Uterus (tissue), 3 donors: ENCODE measurements at regions not wholly inside any gene's neighbourhood (a gene's known extent, or its start where the extent isn't known, plus 50 kb on each side); places are given as distances from the start of the nearest gene placed in this dataset.

Source experiments
- DNase-seq, 2 donors: peaks; one replicate each; pipeline ENCODE4 v3.0.0-alpha.2; 2019 to 2020
- H3K27ac ChIP-seq, 2 donors: fragments of 200-600 bp; sonication (generic); 1 replicate in 1 of 2; 2 replicates in 1 of 2; pipeline ENCODE4 v1.5.1; 2016 to 2018
- H3K27me3 ChIP-seq, 2 donors: fragments of 200-600 bp; sonication (generic); one replicate each; pipeline ENCODE4 v1.5.1; 2018 to 2019; ENCODE audit warnings: control low read depth in 1 of 2
- H3K36me3 ChIP-seq, 2 donors: fragments of 200-600 bp; sonication (generic); one replicate each; pipeline ENCODE4 v1.5.1; 2019; ENCODE audit warnings: control low read depth in 1 of 2
- H3K4me1 ChIP-seq, 2 donors: fragments of 200-600 bp; sonication (generic); one replicate each; pipeline ENCODE4 v1.5.1; 2018 to 2019; ENCODE audit warnings: control low read depth in 1 of 2
- H3K4me3 ChIP-seq, 2 donors: fragments of 200-600 bp; sonication (generic); 1 replicate in 1 of 2; 2 replicates in 1 of 2; pipeline ENCODE4 v1.5.1; 2018 to 2019; ENCODE audit warnings: mild to moderate bottlenecking in 1 of 2
- H3K9me3 ChIP-seq, 2 donors: fragments of 200-600 bp; sonication (generic); one replicate each; pipeline ENCODE4 v1.5.1; 2019; ENCODE audit warnings: control low read depth in 1 of 2
- POLR2A ChIP-seq, 2 donors: fragments of 450-650 bp; IDR thresholded peaks; one replicate each; pipeline ENCODE4 v1.6.1; 2016; ENCODE audit warnings: antibody characterized with exemption in 2 of 2, mild to moderate bottlenecking in 1 of 2, moderate library complexity in 1 of 2
- intact Hi-C: fragments of 100-400 bp; cut with DNase I; formaldehyde crosslinking; loops from one replicate; pipeline ENCODE4 v1.15.1; 2023; ENCODE audit warnings: low total_unique reads
- TF ChIP-seq, protein P1 (sequence below), 4 experiments: fragments of 200-600 bp in 2 of 4; fragments of 450-650 bp in 2 of 4; sonication (generic) in 2 of 4; IDR thresholded peaks; one replicate each; pipeline ENCODE4 v1.5.1; 2016 to 2019; ENCODE audit warnings: antibody characterized with exemption in 4 of 4, mild to moderate bottlenecking in 2 of 4, moderate library complexity in 1 of 4
- donor health status: DM: yes; HTN: yes; CAD: no.

DNA sequence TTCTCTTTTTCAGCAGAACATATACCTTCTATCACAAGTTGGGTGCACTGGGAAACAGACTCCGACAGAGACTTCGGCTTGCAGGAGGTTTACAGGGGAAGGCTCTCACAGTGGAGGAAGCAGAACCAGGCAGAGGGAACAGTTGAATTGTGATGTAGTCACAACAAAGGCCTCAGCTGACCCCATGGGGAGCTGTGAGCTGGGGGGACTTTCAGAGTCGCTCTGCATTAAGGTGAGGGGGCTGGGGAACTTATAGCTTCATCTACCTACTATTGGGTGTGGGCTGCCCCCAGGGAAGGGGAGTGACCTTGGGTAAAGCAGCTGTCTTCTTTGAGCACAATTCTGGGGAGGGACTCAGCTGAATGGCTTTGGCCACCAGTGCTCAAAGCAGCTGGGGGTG lies 94.9 kb upstream of the POU3F1 start:
- Histone ChIP-seq H3K27ac (no peak overlapping the region), H3K4me1 (no peaks in the 10 kb centered on the region), H3K27me3 (no peaks in the 10 kb centered on the region), H3K9me3 (no peaks in the 10 kb centered on the region), H3K4me3 (no peak overlapping the region), H3K36me3 (no peaks in the 10 kb centered on the region)
- DNase-seq, result no peak
- intact Hi-C loops, result no loop called here
- TF ChIP-seq, protein P1, sequence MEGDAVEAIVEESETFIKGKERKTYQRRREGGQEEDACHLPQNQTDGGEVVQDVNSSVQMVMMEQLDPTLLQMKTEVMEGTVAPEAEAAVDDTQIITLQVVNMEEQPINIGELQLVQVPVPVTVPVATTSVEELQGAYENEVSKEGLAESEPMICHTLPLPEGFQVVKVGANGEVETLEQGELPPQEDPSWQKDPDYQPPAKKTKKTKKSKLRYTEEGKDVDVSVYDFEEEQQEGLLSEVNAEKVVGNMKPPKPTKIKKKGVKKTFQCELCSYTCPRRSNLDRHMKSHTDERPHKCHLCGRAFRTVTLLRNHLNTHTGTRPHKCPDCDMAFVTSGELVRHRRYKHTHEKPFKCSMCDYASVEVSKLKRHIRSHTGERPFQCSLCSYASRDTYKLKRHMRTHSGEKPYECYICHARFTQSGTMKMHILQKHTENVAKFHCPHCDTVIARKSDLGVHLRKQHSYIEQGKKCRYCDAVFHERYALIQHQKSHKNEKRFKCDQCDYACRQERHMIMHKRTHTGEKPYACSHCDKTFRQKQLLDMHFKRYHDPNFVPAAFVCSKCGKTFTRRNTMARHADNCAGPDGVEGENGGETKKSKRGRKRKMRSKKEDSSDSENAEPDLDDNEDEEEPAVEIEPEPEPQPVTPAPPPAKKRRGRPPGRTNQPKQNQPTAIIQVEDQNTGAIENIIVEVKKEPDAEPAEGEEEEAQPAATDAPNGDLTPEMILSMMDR (IDR thresholded peaks at IDR 0.05), result no peak
- no peak for TF ChIP-seq POLR2A (IDR thresholded peaks at IDR 0.05)

DNA sequence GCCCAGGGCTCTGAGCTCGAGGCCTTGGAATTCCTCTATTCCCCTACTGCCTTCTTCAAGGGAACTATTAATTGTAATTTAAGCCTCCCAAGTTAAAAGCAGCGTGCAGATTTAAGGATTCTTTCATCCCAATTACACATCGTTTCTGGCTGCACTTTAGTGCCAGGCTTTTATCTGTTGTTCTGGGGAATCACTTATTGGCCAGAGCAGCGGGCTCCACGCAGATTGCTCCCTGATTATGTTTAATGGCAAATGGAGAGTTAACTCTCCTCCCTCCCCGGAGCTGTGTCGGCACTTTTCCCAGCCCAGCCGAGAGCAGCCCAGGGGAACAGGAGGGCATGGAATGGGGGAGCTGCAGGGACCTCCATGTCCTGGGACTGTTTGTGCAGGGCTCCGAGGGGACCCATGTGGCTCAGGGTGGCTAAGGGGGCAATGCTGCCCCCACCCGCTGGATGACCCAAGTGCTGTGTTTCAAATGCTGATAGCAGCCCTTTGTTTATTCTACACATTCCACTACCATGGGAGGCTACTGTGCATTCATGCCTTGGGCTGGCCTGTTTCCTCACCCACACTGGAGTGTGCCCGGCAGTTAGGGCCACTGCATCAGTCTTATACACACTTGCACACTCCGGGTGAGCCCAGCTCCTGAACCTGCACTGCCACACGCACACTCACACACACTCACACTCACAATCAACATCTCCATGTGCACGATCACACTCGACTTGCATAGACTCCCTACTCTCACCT lies 93.3 kb upstream of the POU3F1 start:
- DNase-seq, result no peak
- no peak overlapping the region for H3K4me3 ChIP-seq
- intact Hi-C loops, result no loop called here
- no peaks in the 10 kb centered on the region for H3K36me3 ChIP-seq
- no peak overlapping the region for H3K27ac ChIP-seq
- TF ChIP-seq, protein P1 (IDR thresholded peaks at IDR 0.05), result no peak
- no peak for TF ChIP-seq POLR2A (IDR thresholded peaks at IDR 0.05)
- H3K27me3 ChIP-seq, result peaks cover 0 to 8% of the 10 kb centered on the region in 2 donors
- H3K9me3 ChIP-seq, result no peaks in the 10 kb centered on the region
- no peaks in the 10 kb centered on the region for H3K4me1 ChIP-seq

DNA sequence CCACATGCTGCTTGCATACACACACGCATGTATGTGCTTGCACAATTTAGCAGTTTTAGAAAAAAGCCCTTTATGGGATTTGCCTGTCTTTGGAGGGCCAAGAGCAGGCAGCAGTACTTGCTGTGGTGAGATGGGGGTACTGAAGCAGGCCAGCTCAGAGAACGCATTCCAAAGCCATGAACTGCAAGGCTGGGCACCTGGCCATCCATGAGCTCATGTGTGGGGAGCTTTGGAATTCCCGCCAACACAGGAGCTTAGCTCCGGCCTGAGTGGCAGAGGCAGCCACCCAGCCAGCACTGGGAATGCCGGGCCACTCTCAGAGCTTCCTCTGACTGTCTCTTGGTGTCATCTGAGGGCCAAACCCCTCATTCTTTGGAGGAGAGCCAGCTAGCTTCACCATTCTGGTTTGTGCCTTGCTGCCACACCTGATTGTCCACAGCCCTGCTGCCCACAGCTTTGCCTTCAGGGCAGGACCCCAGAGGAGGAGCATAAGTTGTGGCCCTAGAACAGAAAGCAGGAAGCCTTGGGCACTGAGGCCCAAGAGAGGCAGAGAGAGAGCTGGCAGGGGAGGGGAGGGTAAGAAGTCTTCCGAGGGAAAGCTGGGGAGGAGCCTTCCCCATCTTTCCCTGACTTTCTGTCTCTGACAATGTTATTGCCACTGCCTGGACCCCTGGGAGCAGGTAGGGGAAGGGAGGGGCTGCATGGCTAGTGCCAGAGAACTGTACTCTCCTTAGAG lies 92.1 kb upstream of the POU3F1 start:
- Histone ChIP-seq H3K27ac (no peak overlapping the region), H3K4me1 (no peaks in the 10 kb centered on the region), H3K4me3 (no peak overlapping the region), H3K9me3 (no peaks in the 10 kb centered on the region), H3K36me3 (no peaks in the 10 kb centered on the region), H3K27me3 (peaks cover 0 to 11% of the 10 kb centered on the region in 2 donors)
- DNase-seq, result peak; percentile 72 to 82
- TF ChIP-seq POLR2A (IDR thresholded peaks at IDR 0.05), result no peak
- TF ChIP-seq, protein P1 (IDR thresholded peaks at IDR 0.05), result peak in 1 of 4 experiments; percentile 37
- intact Hi-C loops, result no loop called here

DNA sequence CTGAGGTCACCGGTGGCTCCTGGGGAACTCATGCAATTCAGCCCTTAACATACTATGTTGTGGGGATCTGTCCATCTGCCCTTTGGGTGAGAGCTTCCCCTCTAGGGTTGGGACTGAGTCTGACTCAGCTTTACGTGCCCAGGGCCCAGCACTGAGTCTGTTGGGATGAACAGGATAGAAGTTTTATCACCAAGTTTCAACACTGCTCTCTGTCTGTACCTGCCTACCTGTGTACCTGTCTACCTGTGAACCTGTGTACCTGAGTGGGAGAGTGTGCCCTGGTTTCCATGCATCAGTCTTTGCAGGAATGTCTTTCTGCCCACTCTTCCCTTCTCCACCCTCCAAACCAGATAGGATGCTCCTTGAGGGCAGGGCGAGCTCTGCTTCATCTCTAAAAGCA lies 90.6 kb upstream of the POU3F1 start:
- Histone ChIP-seq H3K36me3 (no peaks in the 10 kb centered on the region), H3K4me1 (no peaks in the 10 kb centered on the region), H3K9me3 (no peaks in the 10 kb centered on the region), H3K4me3 (no peak overlapping the region), H3K27ac (no peak overlapping the region), H3K27me3 (peaks cover 0 to 11% of the 10 kb centered on the region in 2 donors)
- no peak for DNase-seq
- TF ChIP-seq POLR2A (IDR thresholded peaks at IDR 0.05), result no peak
- TF ChIP-seq, protein P1 (IDR thresholded peaks at IDR 0.05), result no peak
- intact Hi-C loops, result no loop called here
